ENCODE measurements at regions not wholly inside any gene's neighbourhood (a gene's known extent, or its start where the extent isn't known, plus 50 kb on each side); places are given as distances from the start of the nearest gene placed in this dataset.
A peak's percentile ranks its signal among the peaks of the same experiment; 100 is the strongest.

GRCh38 chr4:46684041-46684440, 225.0 kb downstream of the COX7B2 start:
- no peak for DNase-seq (ENCODE audit: low spot score)

GRCh38 chr4:46676364-46676763, 232.7 kb downstream of the COX7B2 start:
- DNase-seq (ENCODE audit: low spot score), result no peak

GRCh38 chr4:46674326-46674725, 234.7 kb downstream of the COX7B2 start:
- no peak for DNase-seq (ENCODE audit: low spot score)

- DNase-seq (ENCODE audit: low spot score), result no peak
These were observed 241.3 kb downstream of the COX7B2 start for GRCh38 chr4:46667790-46668189.

GRCh38 chr4:46656071-46656470, 253.0 kb downstream of the COX7B2 start:
- no peak for DNase-seq (ENCODE audit: low spot score)

- DNase-seq (ENCODE audit: low spot score), result no peak
These were observed 255.2 kb downstream of the COX7B2 start for GRCh38 chr4:46653842-46654241.

- DNase-seq (ENCODE audit: low spot score), result no peak
These were observed 259.5 kb upstream of the GABRA2 start for GRCh38 chr4:46649390-46649789.

GRCh38 chr4:46648088-46648744, 258.3 kb upstream of the GABRA2 start:
- DNase-seq (ENCODE audit: low spot score), result peak; percentile 37

GRCh38 chr4:46645126-46645525, 255.2 kb upstream of the GABRA2 start:
- DNase-seq (ENCODE audit: low spot score), result no peak

All from iPS-NIHi11 (cell line).